ENCODE measurements at regions not wholly inside any gene's neighbourhood (a gene's known extent, or its start where the extent isn't known, plus 50 kb on each side); places are given as distances from the start of the nearest gene placed in this dataset.
A peak's percentile ranks its signal among the peaks of the same experiment; 100 is the strongest.
"Not testable (repeated sequence)": the region's sequence is repeated elsewhere in the genome, so short reads cannot be mapped to it uniquely, and the experiment has no call there.

DNA sequence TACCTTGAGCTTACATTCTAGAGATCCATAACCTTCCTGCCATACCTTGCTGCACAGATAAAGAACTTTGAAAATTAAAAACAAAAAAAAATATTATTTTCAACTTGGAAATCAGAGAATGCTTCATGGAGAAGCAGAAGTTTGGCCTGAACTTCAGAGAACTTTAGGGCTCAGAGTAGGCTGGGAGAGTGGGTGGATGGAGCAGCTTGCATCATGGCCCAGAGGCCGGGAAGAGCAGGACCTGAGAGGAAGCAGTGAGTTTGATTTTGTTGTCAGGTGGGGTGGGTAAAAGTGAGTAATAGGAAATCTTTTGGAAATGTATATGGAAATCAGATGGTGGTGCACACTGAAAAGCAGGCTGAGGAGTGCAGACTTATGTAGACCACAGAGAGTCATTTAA, 228.5 kb upstream of the KRR1 start:
- Mint-ChIP-seq H3K4me1 (ENCODE audit: low read depth) (peaks cover 34% of the 10 kb centered on the region), H3K4me3 (no peak overlapping the region), H3K36me3 (ENCODE audit: low read depth) (no peaks in the 10 kb centered on the region), H3K27ac (no peak overlapping the region), H3K9me3 (no peaks in the 10 kb centered on the region), H3K27me3 (peaks cover 24% of the 10 kb centered on the region)
- ATAC-seq = no peak
- CTCF ChIA-PET = interaction anchor here (1.2 kb wide), 1 partner anchor 28 kb away, joined by 4 read pairs; no protein-coding TSS in a partner anchor
- POLR2A ChIA-PET = interaction anchor here (0.5 to 0.8 kb wide), 2 partner anchors 209 to 281 kb away, joined by 3 read pairs; no protein-coding TSS in a partner anchor
- TF ChIP-seq, protein P1, sequence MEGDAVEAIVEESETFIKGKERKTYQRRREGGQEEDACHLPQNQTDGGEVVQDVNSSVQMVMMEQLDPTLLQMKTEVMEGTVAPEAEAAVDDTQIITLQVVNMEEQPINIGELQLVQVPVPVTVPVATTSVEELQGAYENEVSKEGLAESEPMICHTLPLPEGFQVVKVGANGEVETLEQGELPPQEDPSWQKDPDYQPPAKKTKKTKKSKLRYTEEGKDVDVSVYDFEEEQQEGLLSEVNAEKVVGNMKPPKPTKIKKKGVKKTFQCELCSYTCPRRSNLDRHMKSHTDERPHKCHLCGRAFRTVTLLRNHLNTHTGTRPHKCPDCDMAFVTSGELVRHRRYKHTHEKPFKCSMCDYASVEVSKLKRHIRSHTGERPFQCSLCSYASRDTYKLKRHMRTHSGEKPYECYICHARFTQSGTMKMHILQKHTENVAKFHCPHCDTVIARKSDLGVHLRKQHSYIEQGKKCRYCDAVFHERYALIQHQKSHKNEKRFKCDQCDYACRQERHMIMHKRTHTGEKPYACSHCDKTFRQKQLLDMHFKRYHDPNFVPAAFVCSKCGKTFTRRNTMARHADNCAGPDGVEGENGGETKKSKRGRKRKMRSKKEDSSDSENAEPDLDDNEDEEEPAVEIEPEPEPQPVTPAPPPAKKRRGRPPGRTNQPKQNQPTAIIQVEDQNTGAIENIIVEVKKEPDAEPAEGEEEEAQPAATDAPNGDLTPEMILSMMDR (IDR thresholded peaks at IDR 0.05) = no peak
- DNase-seq = no peak
- intact Hi-C loops (cut with micrococcal nuclease) = loop anchor here (5.0 kb wide), 1 partner anchor 282 kb away; no protein-coding TSS in a partner anchor

DNA sequence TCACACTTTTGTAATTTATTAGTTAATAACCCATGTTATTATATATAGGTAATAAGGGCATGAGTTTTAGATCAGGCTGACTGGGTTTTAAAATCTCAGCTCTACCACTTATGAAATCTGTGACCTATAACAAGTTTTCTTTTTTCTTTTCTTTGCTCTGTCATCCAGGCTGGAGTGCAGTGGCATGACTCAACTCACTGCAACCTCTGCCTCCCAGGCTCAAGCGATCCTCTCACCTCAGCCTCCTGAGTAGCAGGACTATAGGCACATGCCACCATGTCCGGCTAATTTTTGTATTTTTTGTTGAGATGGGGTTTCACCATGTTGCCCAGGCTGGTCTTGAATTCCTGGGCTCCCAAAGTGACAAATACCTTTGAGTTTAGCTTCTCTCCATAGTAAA, 227.7 kb upstream of the KRR1 start:
- Mint-ChIP-seq H3K27me3 (peaks cover 18% of the 10 kb centered on the region), H3K4me1 (ENCODE audit: low read depth) (peaks cover 34% of the 10 kb centered on the region)
- DNase-seq = peak; percentile 7
- ATAC-seq; H3K27ac Mint-ChIP-seq; H3K36me3 Mint-ChIP-seq (ENCODE audit: low read depth); H3K9me3 Mint-ChIP-seq; H3K4me3 Mint-ChIP-seq: not testable (repeated sequence)
- ChIA-PET POLR2A (interaction anchor here (0.5 to 1.3 kb wide), 2 partner anchors 76 to 208 kb away, joined by 3 to 5 read pairs; no protein-coding TSS in a partner anchor), CTCF (interaction anchor here (1.3 to 2.1 kb wide), 2 partner anchors 212 to 293 kb away, joined by 4 to 8 read pairs; partner anchors contain the start of gene PHLDA1)
- intact Hi-C loops (cut with micrococcal nuclease) = loop anchor here (5.0 kb wide), 1 partner anchor 283 kb away; no protein-coding TSS in a partner anchor

GRCh38 chr12:75738486-75738885, 227.1 kb upstream of the KRR1 start:
- CTCF ChIA-PET = interaction anchor here (1.3 to 2.1 kb wide), 3 partner anchors 13 to 294 kb away, joined by 4 to 8 read pairs (median 4); partner anchors contain the start of gene PHLDA1
- H3K27ac Mint-ChIP-seq = peak overlapping the region; percentile 14
- DNase-seq = peak; percentile 70

GRCh38 chr12:75735853-75736252, 224.4 kb upstream of the KRR1 start:
- CTCF ChIA-PET = no interaction called here
- no peak for ATAC-seq
- Mint-ChIP-seq H3K36me3 (ENCODE audit: low read depth) (no peaks in the 10 kb centered on the region), H3K9me3 (no peaks in the 10 kb centered on the region), H3K27ac (no peak overlapping the region), H3K27me3 (peaks cover 10% of the 10 kb centered on the region), H3K4me3 (no peak overlapping the region), H3K4me1 (ENCODE audit: low read depth) (peaks cover 28% of the 10 kb centered on the region)
- DNase-seq = no peak
- intact Hi-C loops (cut with micrococcal nuclease) = loop anchor here (5.0 kb wide), 1 partner anchor 286 kb away; no protein-coding TSS in a partner anchor
- TF ChIP-seq, protein P1 (IDR thresholded peaks at IDR 0.05) = no peak
- POLR2A ChIA-PET = interaction anchor here (0.7 kb wide), 1 partner anchor 9 kb away, joined by 3 read pairs; no protein-coding TSS in a partner anchor

More at GRCh38 chr12:75738486-75738885, 227.1 kb upstream of the KRR1 start:
- TF ChIP-seq, protein P1 (IDR thresholded peaks at IDR 0.05) = no peak
- H3K4me1 Mint-ChIP-seq (ENCODE audit: low read depth) = peaks cover 34% of the 10 kb centered on the region
- intact Hi-C loops (cut with micrococcal nuclease) = loop anchor here (5.0 kb wide), 1 partner anchor 284 kb away; no protein-coding TSS in a partner anchor
- H3K36me3 Mint-ChIP-seq (ENCODE audit: low read depth) = no peaks in the 10 kb centered on the region
- H3K9me3 Mint-ChIP-seq = no peaks in the 10 kb centered on the region
- no peak overlapping the region for H3K4me3 Mint-ChIP-seq
- peaks cover 20% of the 10 kb centered on the region for H3K27me3 Mint-ChIP-seq
- ATAC-seq = peak; percentile 94
- POLR2A ChIA-PET = interaction anchor here (1.3 kb wide), 1 partner anchor 77 kb away, joined by 5 read pairs; no protein-coding TSS in a partner anchor

DNA sequence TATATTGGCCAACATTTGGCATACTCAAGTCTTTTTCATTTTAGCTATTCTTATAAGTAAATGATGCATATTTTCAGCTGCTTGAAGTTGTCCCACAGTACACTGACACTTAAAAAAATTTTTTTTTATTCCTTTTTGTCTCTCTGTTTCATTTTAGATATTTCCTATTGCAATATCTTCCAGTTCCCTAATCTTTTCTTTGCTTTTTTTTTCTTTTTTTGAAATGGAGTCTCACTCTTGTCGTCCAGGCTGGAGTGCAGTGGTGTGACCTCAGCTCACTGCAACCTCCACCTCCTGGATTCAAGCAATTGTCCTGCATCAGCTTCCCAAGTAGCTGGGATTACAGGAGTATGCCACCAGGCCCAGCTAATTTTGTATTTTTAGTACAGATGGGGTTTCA, 217.4 kb upstream of the KRR1 start:
- Mint-ChIP-seq H3K36me3 (ENCODE audit: low read depth) (no peaks in the 10 kb centered on the region), H3K4me1 (ENCODE audit: low read depth) (no peaks in the 10 kb centered on the region), H3K4me3 (no peak overlapping the region), H3K9me3 (no peaks in the 10 kb centered on the region), H3K27ac (no peak overlapping the region), H3K27me3 (peaks cover 7% of the 10 kb centered on the region)
- DNase-seq (no peak), ATAC-seq (no peak)
- POLR2A ChIA-PET = no interaction called here
- intact Hi-C loops (cut with micrococcal nuclease) = no loop called here
- TF ChIP-seq, protein P1 (IDR thresholded peaks at IDR 0.05) = no peak
- CTCF ChIA-PET = no interaction called here

All from activated CD8-positive, alpha-beta T cell treated with anti-CD3 and anti-CD28 coated beads for 36 hours (primary cell).